Activated naive CD8-positive, alpha-beta T cell (primary cell): ENCODE measurements at regions not wholly inside any gene's neighbourhood (a gene's known extent, or its start where the extent isn't known, plus 50 kb on each side); places are given as distances from the start of the nearest gene placed in this dataset.
"Not testable (repeated sequence)": the region's sequence is repeated elsewhere in the genome, so short reads cannot be mapped to it uniquely, and the experiment has no call there.

Experiments
- H3K27ac Mint-ChIP-seq: one replicate; pipeline ENCODE4 v1.8.0; 2021; ENCODE audit warnings: mixed read lengths
- H3K27me3 Mint-ChIP-seq: one replicate; pipeline ENCODE4 v1.8.0; 2021; ENCODE audit warnings: mixed read lengths
- H3K36me3 Mint-ChIP-seq: one replicate; pipeline ENCODE4 v1.8.0; 2021; ENCODE audit warnings: mixed read lengths
- H3K4me1 Mint-ChIP-seq: one replicate; pipeline ENCODE4 v1.8.0; 2021; ENCODE audit warnings: low read depth, mixed read lengths
- H3K4me3 Mint-ChIP-seq: one replicate; pipeline ENCODE4 v1.8.0; 2021; ENCODE audit warnings: mild to moderate bottlenecking, mixed read lengths
- H3K9me3 Mint-ChIP-seq: one replicate; pipeline ENCODE4 v1.8.0; 2021; ENCODE audit warnings: low read depth, mixed read lengths

GRCh38 chr1:96579636-96580035, 141.9 kb upstream of the PTBP2 start:
- peaks cover 2% of the 10 kb centered on the region for H3K27me3 Mint-ChIP-seq
- H3K36me3 Mint-ChIP-seq = no peaks in the 10 kb centered on the region

GRCh38 chr1:96580920-96581319, 140.7 kb upstream of the PTBP2 start:
- peaks cover 5% of the 10 kb centered on the region for H3K27me3 Mint-ChIP-seq
- H3K27ac Mint-ChIP-seq = no peak overlapping the region
- no peaks in the 10 kb centered on the region for H3K9me3 Mint-ChIP-seq
- no peaks in the 10 kb centered on the region for H3K36me3 Mint-ChIP-seq
- no peaks in the 10 kb centered on the region for H3K4me1 Mint-ChIP-seq
- H3K4me3 Mint-ChIP-seq = no peak overlapping the region

More at GRCh38 chr1:96579636-96580035, 141.9 kb upstream of the PTBP2 start:
- no peaks in the 10 kb centered on the region for H3K9me3 Mint-ChIP-seq
- no peak overlapping the region for H3K27ac Mint-ChIP-seq
- no peaks in the 10 kb centered on the region for H3K4me1 Mint-ChIP-seq
- H3K4me3 Mint-ChIP-seq = no peak overlapping the region

GRCh38 chr1:96581772-96582171, 139.8 kb upstream of the PTBP2 start:
- peaks cover 7% of the 10 kb centered on the region for H3K27me3 Mint-ChIP-seq
- no peaks in the 10 kb centered on the region for H3K9me3 Mint-ChIP-seq
- H3K27ac Mint-ChIP-seq = no peak overlapping the region
- H3K36me3 Mint-ChIP-seq = no peaks in the 10 kb centered on the region
- H3K4me1 Mint-ChIP-seq = no peaks in the 10 kb centered on the region
- H3K4me3 Mint-ChIP-seq = no peak overlapping the region

DNA sequence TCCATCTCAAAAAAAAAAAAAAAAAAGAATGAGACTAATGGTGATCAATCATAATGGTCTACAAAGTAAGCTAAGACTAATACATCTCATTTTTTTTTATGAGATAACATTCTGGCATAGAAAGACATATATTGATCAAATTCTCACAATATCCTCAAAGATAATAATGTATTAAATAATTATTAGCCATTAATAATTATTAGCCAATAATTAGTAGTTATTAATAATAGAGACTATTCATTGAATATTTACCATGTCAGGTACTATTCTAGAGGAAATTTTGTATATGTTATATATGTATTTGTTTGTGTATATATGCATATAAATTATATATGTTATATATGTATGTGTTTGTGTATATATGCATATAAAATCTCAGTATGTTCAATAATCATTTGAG, 137.7 kb upstream of the PTBP2 start:
- no peaks in the 10 kb centered on the region for H3K4me1 Mint-ChIP-seq
- H3K27me3 Mint-ChIP-seq = peaks cover 8% of the 10 kb centered on the region
- H3K27ac Mint-ChIP-seq = no peak overlapping the region
- no peaks in the 10 kb centered on the region for H3K36me3 Mint-ChIP-seq
- no peaks in the 10 kb centered on the region for H3K9me3 Mint-ChIP-seq
- H3K4me3 Mint-ChIP-seq = no peak overlapping the region

GRCh38 chr1:96587222-96587621, 134.4 kb upstream of the PTBP2 start:
- Mint-ChIP-seq H3K27me3 (peaks cover 8% of the 10 kb centered on the region), H3K27ac (no peak overlapping the region), H3K9me3 (no peaks in the 10 kb centered on the region), H3K4me3 (no peak overlapping the region), H3K36me3 (no peaks in the 10 kb centered on the region), H3K4me1 (no peaks in the 10 kb centered on the region)

- Mint-ChIP-seq H3K27me3 (peaks cover 8% of the 10 kb centered on the region), H3K27ac (no peak overlapping the region), H3K36me3 (no peaks in the 10 kb centered on the region), H3K9me3 (peaks cover 4% of the 10 kb centered on the region), H3K4me1 (no peaks in the 10 kb centered on the region), H3K4me3 (no peak overlapping the region)
Measured at GRCh38 chr1:96588416-96588995, 133.1 kb upstream of the PTBP2 start.

- not testable (repeated sequence) for H3K27ac Mint-ChIP-seq, H3K36me3 Mint-ChIP-seq, H3K4me3 Mint-ChIP-seq, H3K4me1 Mint-ChIP-seq, H3K27me3 Mint-ChIP-seq, H3K9me3 Mint-ChIP-seq
Measured at GRCh38 chr1:96595530-96595929, 126.1 kb upstream of the PTBP2 start.

GRCh38 chr1:96596226-96596922, 125.2 kb upstream of the PTBP2 start:
- Mint-ChIP-seq H3K4me1 (no peaks in the 10 kb centered on the region), H3K36me3 (no peaks in the 10 kb centered on the region), H3K9me3 (peaks cover 4% of the 10 kb centered on the region), H3K4me3 (no peak overlapping the region), H3K27ac (no peak overlapping the region), H3K27me3 (no peaks in the 10 kb centered on the region)

- H3K36me3 Mint-ChIP-seq = no peaks in the 10 kb centered on the region
Measured at GRCh38 chr1:96597218-96597617, 124.4 kb upstream of the PTBP2 start.

DNA sequence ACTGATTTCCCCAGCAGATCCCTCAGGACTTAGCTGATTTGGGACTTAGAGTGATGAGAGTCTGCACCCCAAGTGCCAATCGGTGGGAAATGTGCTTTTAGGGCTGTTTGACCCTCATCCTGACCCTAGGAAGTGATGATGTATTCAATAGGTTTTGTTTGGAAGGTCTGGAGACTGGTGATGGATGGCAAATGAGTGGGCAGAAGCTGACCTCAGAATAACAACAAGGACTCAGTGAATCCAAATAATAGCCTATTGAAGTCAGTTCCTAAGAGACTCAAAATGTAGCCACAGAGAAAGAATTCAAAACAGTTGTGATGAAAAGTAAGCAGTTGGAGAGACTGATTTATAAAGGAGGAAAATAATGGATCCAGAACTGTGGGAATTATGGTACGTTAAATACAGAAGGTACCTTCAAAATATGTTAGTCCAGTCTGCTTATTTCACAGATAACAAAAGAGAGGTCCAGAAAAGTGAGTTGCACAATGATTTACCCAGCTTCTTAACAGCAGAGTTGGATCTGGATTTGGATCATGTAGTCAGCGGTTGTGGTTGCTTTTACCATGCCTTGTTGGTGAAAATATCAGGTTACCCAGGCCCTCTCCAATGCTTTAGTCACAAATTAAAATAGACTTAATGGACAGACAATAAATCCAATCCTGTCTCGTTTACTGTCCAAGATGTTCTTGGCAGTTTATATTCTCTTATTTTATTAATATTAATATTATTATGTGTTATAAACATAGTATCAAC, 123.0 kb upstream of the PTBP2 start:
- H3K4me1 Mint-ChIP-seq = no peaks in the 10 kb centered on the region
- H3K27ac Mint-ChIP-seq = no peak overlapping the region
- no peaks in the 10 kb centered on the region for H3K36me3 Mint-ChIP-seq
- no peak overlapping the region for H3K4me3 Mint-ChIP-seq
- no peaks in the 10 kb centered on the region for H3K9me3 Mint-ChIP-seq
- H3K27me3 Mint-ChIP-seq = no peaks in the 10 kb centered on the region

More at GRCh38 chr1:96597218-96597617, 124.4 kb upstream of the PTBP2 start:
- no peak overlapping the region for H3K27ac Mint-ChIP-seq
- H3K27me3 Mint-ChIP-seq = no peaks in the 10 kb centered on the region
- H3K4me1 Mint-ChIP-seq = no peaks in the 10 kb centered on the region
- no peak overlapping the region for H3K4me3 Mint-ChIP-seq
- H3K9me3 Mint-ChIP-seq = peaks cover 4% of the 10 kb centered on the region

DNA sequence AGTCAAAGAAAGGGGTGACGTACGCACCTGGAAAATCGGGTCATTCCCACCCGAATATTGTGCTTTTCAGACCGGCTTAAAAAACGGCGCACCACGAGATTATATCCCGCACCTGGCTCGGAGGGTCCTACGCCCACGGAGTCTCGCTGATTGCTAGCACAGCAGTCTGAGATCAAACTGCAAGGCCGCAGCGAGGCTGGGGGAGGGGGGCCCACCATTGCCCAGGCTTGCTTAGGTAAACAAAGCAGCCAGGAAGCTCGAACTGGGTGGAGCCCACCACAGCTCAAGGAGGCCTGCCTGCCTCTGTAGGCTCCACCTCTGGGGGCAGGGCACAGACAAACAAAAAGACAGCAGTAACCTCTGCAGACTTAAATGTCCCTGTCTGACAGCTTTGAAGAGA, 117.0 kb upstream of the PTBP2 start:
- H3K36me3 Mint-ChIP-seq, H3K4me1 Mint-ChIP-seq, H3K27ac Mint-ChIP-seq, H3K9me3 Mint-ChIP-seq, H3K27me3 Mint-ChIP-seq, H3K4me3 Mint-ChIP-seq: not testable (repeated sequence)

- H3K4me3 Mint-ChIP-seq, H3K9me3 Mint-ChIP-seq, H3K4me1 Mint-ChIP-seq, H3K36me3 Mint-ChIP-seq, H3K27ac Mint-ChIP-seq, H3K27me3 Mint-ChIP-seq: not testable (repeated sequence)
Measured at GRCh38 chr1:96617375-96617774, 104.2 kb upstream of the PTBP2 start.

DNA sequence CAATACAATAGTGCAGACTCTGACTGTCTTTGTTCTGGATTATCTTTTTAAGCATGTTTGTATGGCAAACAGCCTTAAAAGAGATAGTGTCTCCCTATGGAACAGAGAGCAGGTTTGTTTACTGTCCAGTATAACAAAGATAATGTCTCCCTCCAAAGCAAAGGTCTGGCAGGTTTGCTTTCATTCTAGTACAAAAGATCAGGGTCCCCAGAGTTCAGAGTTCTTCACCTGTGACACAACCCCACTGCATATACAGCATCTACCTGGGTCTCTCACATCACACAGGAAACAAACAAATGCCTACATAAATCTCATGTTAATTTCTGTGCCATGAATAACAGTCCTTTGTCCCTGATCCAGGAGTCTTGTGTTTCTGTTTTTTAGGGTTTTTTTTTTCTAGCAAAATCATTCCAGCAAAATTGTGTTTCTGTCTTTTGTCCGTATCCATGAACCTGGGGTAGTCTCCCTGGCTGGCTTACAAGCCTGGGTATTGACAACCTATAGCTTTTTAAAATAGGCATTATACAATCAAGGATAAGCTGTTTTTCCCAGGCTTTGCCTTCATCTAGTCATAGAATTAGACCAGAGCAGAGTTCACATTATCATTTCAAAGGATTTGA, 89.4 kb upstream of the PTBP2 start:
- H3K4me3 Mint-ChIP-seq = no peak overlapping the region
- H3K9me3 Mint-ChIP-seq = no peaks in the 10 kb centered on the region
- H3K27ac Mint-ChIP-seq = no peak overlapping the region
- H3K4me1 Mint-ChIP-seq = no peaks in the 10 kb centered on the region
- H3K27me3 Mint-ChIP-seq = peaks cover 5% of the 10 kb centered on the region
- H3K36me3 Mint-ChIP-seq = no peaks in the 10 kb centered on the region

- no peaks in the 10 kb centered on the region for H3K36me3 Mint-ChIP-seq
Measured at GRCh38 chr1:96633695-96634094, 87.9 kb upstream of the PTBP2 start.

GRCh38 chr1:96634883-96635282, 86.7 kb upstream of the PTBP2 start:
- H3K27ac Mint-ChIP-seq = no peak overlapping the region
- H3K4me1 Mint-ChIP-seq = no peaks in the 10 kb centered on the region
- no peaks in the 10 kb centered on the region for H3K9me3 Mint-ChIP-seq
- H3K27me3 Mint-ChIP-seq = peaks cover 7% of the 10 kb centered on the region
- H3K4me3 Mint-ChIP-seq = no peak overlapping the region
- H3K36me3 Mint-ChIP-seq = no peaks in the 10 kb centered on the region

More at GRCh38 chr1:96633695-96634094, 87.9 kb upstream of the PTBP2 start:
- H3K27ac Mint-ChIP-seq = no peak overlapping the region
- H3K27me3 Mint-ChIP-seq = peaks cover 5% of the 10 kb centered on the region
- H3K4me3 Mint-ChIP-seq = no peak overlapping the region
- no peaks in the 10 kb centered on the region for H3K9me3 Mint-ChIP-seq
- no peaks in the 10 kb centered on the region for H3K4me1 Mint-ChIP-seq
